Bronchial epithelial cell (primary cell): ENCODE measurements at regions not wholly inside any gene's neighbourhood (a gene's known extent, or its start where the extent isn't known, plus 50 kb on each side); places are given as distances from the start of the nearest gene placed in this dataset.

Source experiments
- DNase-seq: peaks from one replicate; pipeline ENCODE4 v3.0.0-alpha.2; 2010; ENCODE audit warnings: low read depth
- FAIRE-seq: peaks from 2 replicates; lab custom pipeline; 2011; peaks lifted over from hg19 to GRCh38; lab: Jason Lieb, UNC
- H3K27me3 ChIP-seq: 2 replicates; pipeline ENCODE4 v1.5.1; 2011; ENCODE audit warnings: low read length; ENCODE audit not compliant: control insufficient read depth, insufficient read depth
- H3K36me3 ChIP-seq: 2 replicates; pipeline ENCODE4 v1.5.1; 2011; ENCODE audit warnings: low read length; ENCODE audit not compliant: control insufficient read depth, insufficient read depth
- H3K4me3 ChIP-seq: 2 replicates; pipeline ENCODE4 v1.5.1; 2011; ENCODE audit warnings: mild to moderate bottlenecking, low read depth, low read length, control low read depth
- CTCF ChIP-seq: IDR thresholded peaks from 2 replicates; pipeline ENCODE4 v1.5.1; 2011; ENCODE audit warnings: mild to moderate bottlenecking, moderate library complexity, low read length, control low read depth, inconsistent platforms; ENCODE audit not compliant: insufficient read depth, severe bottlenecking

GRCh38 chr4:189420572-189420971 is 520.1 kb upstream of the FRG1 start:
- DNase-seq (no peak), FAIRE-seq (no peak)
- Histone ChIP-seq H3K4me3 (no peak overlapping the region), H3K36me3 (no peaks in the 10 kb centered on the region), H3K27me3 (no peaks in the 10 kb centered on the region)
- no peak for TF ChIP-seq CTCF

GRCh38 chr4:189436207-189436606 is 504.5 kb upstream of the FRG1 start:
- DNase-seq (no peak), FAIRE-seq (no peak)
- Histone ChIP-seq H3K27me3 (no peaks in the 10 kb centered on the region), H3K36me3 (no peaks in the 10 kb centered on the region), H3K4me3 (no peak overlapping the region)
- TF ChIP-seq CTCF, result no peak

GRCh38 chr4:189440716-189441115 is 500.0 kb upstream of the FRG1 start:
- Histone ChIP-seq H3K27me3 (no peaks in the 10 kb centered on the region), H3K36me3 (no peaks in the 10 kb centered on the region), H3K4me3 (no peak overlapping the region)
- FAIRE-seq (no peak), DNase-seq (no peak)
- TF ChIP-seq CTCF, result no peak

GRCh38 chr4:189443341-189443740 is 497.3 kb upstream of the FRG1 start:
- no peak for TF ChIP-seq CTCF
- Histone ChIP-seq H3K4me3 (no peak overlapping the region), H3K27me3 (no peaks in the 10 kb centered on the region), H3K36me3 (no peaks in the 10 kb centered on the region)
- FAIRE-seq (no peak), DNase-seq (no peak)

- no peak for TF ChIP-seq CTCF
- Histone ChIP-seq H3K27me3 (no peaks in the 10 kb centered on the region), H3K4me3 (no peak overlapping the region), H3K36me3 (no peaks in the 10 kb centered on the region)
- FAIRE-seq, result no peak
- DNase-seq, result no peak
These were observed 495.1 kb upstream of the FRG1 start for GRCh38 chr4:189445613-189446012.

GRCh38 chr4:189463734-189464133 is 476.9 kb upstream of the FRG1 start:
- Histone ChIP-seq H3K27me3 (no peaks in the 10 kb centered on the region), H3K4me3 (no peak overlapping the region), H3K36me3 (no peaks in the 10 kb centered on the region)
- DNase-seq, result no peak
- TF ChIP-seq CTCF, result no peak
- FAIRE-seq, result no peak
